GM19438 (cell line): ENCODE measurements at regions not wholly inside any gene's neighbourhood (a gene's known extent, or its start where the extent isn't known, plus 50 kb on each side); places are given as distances from the start of the nearest gene placed in this dataset.
"Not testable (repeated sequence)": the region's sequence is repeated elsewhere in the genome, so short reads cannot be mapped to it uniquely, and the experiment has no call there.

ENCODE experiments used
- ATAC-seq: cut with Tn5 transposase; IDR thresholded peaks from one replicate; pipeline ENCODE4 v1.9.1; 2021; ENCODE audit warnings: low read depth; ENCODE audit not compliant: unreplicated experiment

DNA sequence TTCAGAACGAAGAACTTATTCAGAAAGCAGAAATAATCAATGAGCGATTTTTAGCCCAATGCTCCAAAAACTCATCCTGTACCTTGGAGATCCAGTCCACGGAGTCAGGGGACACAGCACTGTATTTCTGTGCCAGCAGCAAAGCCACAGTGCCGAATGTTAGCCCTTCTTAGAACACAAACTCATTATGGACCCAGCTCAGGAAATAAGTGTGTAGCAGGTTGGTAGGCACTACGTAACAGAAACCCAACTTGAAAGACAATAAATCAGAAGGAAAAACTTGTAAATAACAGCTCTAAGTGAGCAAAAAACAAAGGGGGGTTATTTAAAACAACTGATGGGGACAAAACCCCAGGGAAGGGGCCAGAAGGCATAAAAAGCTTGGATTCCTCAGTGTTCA lies 112.0 kb upstream of the PRSS1 start:
- ATAC-seq, result no peak

GRCh38 chr7:142636751-142637150 lies 112.5 kb upstream of the PRSS1 start:
- no peak for ATAC-seq

- ATAC-seq, result not testable (repeated sequence)
Observed at GRCh38 chr7:142636107-142636506, 113.2 kb upstream of the PRSS1 start.

DNA sequence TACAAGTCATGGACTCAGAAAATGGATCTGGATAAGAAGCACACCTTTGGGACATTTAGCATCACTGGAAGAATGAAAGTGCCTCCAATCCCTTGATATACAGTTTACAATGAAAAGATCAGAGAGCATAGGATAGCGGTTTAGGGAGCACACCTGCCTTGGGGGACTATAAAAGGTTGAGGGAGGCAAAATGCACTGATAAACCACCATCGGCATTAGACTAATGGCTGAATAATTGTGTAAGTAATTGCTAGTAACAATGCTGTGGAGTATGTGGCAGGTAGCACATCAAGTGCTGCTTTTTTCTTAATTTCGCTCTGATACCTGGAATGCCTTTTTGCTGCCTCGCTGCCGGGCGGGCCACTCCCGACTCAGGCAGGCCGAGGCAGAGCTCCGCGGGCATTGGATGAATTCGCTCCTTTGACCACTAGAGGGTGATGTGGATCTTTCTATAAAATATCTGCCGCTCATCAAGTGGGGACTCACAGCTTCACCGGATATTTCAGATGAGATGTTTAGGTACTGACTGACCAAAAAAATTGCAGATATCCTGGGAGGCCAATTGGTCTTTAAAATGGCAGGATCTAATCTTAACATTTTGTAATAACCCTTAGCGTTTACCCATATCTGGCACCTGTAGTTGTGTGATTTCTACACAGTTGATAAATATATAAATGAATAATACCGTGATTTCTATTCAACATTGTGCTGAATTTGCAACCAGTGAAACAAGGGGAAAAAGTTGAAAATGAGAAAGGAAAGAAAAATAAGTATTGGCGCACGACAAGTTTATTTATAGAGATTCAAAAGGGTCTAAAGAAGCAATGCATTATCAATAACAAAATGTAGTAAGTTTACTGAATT lies 116.8 kb upstream of the PRSS1 start:
- ATAC-seq, result peak; percentile 95

DNA sequence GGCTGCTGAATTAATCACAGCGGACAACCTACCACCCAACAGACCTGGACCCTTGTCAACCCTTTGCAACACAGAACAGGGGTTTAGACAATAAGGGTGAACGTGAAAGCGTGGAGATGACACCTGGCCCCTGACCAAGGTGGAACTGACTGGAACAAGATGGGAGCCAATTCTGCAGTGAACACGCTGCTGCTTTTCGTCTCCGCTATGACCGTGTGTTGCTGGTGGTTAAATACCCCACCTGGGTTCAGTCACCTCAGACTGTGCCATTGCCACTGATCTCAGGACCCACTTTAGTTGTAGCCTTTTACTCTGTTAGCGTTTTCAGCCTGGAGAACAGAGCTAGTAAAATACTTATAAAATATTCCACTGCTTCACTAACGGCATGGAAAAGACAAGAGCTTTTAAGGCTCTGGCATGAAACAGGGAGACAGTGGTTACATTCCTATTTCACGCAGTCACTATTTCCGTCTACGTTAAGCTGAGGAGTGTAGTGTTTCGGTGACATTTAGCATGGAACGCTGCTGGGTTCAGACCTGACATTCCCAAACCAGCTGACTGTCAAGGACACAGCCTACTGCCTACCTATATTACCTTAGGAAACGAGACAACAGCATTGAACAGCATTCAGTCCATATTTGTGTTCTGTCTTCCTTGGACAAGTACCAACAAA lies 119.5 kb upstream of the PRSS1 start:
- no peak for ATAC-seq

GRCh38 chr7:142628945-142629344 lies 120.3 kb upstream of the PRSS1 start:
- ATAC-seq, result no peak

DNA sequence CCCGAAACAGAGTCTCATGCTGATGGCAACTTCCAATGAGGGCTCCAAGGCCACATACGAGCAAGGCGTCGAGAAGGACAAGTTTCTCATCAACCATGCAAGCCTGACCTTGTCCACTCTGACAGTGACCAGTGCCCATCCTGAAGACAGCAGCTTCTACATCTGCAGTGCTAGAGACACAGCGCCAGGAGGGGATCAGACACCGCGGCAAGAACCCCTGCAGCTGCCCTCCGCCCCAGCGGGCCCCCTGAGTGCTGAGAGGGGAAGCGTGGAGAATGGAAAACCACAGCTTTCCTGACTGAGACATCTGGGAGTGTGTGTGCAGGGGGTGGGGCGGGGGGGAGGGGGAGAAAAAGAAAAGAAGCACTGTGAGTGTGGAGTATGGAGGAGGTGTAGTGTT lies 122.0 kb upstream of the PRSS1 start:
- not testable (repeated sequence) for ATAC-seq

DNA sequence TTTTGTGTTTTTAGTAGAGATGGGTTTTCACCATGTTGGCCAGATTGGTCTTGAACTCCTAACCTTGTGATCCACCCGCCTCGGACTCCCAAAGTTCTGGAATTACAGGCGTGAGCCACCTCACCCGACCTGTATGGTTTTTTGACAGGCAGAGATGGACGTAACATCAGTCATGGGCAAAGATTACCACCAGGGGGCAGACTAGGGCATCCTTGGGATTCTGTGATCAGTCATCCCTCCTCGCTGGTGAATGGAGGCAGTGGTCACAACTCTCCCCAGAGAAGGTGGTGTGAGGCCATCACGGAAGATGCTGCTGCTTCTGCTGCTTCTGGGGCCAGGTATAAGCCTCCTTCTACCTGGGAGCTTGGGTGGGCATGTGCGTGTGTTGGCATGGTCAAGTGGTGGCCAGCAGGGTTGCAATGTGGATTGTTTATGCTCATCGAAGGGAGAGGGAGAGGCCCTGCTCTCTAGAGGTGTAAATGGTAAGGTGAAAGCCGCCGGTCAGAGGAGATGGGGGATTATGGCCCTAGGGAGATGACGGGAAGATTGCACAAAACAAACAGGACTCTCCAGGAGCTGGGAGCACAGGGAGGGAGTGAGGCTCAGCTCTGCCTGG lies 122.7 kb upstream of the PRSS1 start:
- peak; percentile 87 for ATAC-seq

GRCh38 chr7:142625216-142625615 lies 124.1 kb upstream of the PRSS1 start:
- not testable (repeated sequence) for ATAC-seq

- no peak for ATAC-seq
Observed at GRCh38 chr7:142620402-142620801, 128.9 kb upstream of the PRSS1 start.

DNA sequence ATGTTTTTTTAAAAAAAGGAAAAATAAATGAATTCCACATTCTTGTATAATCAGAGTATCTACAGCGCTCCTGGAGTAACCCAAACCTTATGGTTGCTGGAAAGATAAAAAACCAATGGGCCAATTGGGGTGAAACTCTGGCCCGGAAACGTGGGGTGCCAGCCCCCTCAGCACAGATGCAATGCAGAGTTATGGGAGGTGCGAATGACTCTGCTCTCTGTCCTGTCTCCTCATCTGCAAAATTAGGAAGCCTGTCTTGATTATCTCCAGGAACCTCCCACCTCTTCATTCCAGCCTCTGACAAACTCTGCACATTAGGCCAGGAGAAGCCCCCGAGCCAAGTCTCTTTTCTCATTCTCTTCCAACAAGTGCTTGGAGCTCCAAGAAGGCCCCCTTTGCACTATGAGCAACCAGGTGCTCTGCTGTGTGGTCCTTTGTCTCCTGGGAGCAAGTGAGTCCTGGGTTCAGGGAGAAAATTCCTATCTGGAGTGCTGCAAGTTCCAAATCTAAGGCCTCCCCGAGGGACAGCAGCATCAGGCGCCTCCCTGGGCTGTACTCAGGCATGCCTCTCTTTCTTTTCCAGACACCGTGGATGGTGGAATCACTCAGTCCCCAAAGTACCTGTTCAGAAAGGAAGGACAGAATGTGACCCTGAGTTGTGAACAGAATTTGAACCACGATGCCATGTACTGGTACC lies 130.5 kb upstream of the PRSS1 start:
- ATAC-seq, result no peak

DNA sequence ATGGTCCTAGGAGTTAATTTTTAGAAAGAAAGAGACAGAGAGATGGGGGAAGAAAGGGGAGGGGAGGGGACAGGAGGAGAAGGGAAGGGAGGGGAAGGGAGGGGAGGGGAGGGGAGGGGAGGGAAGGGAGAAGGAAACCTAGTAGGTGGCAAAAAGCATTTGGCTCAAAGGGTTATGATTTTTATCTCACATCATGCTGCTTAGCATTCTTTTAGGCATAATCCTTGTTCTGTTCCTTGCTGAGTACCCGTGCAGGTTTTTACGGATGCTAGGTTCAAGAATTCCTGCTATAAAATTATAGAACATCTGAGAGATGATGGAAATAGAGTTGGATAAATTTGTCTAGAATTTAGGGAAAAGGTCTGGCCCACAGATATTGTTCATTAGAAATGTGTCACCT lies 132.4 kb upstream of the PRSS1 start:
- no peak for ATAC-seq

- no peak for ATAC-seq
Observed at GRCh38 chr7:142616121-142616643, 133.1 kb upstream of the PRSS1 start.

DNA sequence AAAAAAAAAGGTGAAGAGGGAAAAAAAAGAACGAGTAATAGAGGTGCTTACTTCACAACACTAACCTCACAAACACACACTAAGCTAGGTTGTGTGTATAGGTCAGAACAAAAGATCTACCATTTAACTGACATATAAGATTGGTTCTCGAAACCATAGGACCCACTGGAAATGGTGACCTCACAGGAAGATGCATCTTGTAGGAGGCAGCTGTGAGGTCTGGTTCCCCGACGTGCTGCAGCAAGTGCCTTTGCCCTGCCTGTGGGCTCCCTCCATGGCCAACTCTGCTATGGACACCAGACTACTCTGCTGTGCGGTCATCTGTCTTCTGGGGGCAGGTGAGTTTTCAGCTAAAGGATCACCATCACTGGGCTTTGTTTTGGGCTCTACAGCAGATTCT lies 133.8 kb upstream of the PRSS1 start:
- no peak for ATAC-seq

DNA sequence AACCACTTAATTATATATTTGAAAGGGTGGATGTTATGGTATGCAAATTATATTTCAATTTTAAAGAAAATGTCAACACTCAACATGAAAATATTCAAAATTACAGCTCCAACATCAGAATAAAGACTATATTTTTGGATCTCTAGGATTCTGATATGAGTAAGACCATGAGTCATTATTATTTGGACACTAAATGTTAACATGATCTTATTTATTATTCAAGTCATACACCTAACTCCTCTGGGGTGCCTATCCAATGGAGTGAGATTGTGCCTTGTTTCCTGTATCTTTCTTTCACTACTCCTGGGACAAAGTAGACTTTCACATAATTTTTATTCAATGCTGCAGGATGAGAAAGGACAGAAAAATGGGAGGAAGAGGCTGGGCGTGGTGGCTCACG lies 135.2 kb upstream of the PRSS1 start:
- no peak for ATAC-seq

- no peak for ATAC-seq
Observed at GRCh38 chr7:142612237-142612881, 136.9 kb upstream of the PRSS1 start.

DNA sequence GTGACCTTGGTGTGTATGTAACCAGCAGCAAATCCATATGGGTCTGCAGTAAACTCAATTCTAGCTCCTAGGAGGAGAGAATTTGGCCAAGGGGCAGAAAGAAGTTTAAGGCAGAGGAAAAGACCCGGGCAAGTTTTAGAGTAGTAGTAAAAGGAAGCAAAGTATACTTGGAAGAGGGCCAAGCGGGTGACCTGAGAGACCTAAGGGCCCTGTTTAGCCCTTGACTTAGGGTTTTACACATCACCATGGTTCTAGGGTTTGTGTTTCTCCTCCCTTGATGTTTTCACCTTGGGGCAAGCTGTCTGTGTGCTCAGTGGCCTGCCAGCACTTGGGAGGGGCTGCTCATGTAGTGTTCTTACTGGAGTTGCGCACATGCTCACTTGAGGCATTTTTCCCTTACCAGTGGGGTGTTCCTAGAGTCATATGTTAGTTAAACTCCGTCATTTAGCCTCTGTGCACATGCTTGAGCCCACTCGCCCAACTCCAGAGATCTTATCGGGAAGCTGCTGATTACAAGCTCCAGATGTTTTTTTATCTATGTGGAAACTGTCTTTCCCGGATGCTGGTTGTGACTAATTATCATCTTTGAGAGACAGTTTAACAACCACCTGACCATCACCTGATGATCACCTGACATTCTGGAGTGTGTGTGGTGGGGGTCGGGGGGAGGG lies 137.6 kb upstream of the PRSS1 start:
- no peak for ATAC-seq

DNA sequence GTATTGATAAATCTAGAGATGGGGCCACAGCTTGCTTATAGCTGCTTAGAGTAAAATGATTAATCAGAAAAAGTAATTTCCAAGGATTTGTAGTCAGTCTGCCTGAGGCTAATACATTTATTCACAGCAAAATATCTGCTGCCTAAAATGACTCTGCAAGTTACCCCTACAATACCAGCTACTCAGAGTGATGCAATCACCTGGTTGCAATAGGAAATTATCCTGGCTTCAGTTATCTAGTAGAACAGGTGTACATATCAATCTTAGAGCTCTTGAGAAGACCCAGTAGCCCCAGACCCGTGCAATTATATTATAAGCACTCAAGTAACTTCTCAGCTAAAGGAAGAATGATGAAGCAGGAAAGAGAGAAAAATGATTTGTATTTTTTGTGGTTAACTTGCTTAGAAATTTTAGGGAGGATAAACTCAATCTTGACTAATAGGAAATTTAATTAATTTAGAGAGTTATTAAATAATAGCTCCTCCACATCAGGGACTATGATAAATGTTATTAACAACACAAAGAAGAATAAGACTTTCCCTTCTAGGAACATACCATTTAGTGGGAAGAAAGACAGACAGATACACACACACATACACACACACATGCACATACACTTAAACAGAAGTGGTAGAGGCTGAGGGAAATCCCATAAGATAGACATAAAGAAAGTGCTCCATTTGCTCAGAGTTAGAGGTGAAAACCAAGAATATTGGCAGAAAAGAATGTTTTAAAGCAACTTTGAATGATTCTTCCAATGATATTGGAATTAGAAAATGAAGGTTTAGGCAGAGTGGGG lies 140.4 kb upstream of the PRSS1 start:
- ATAC-seq, result no peak

- no peak for ATAC-seq
Observed at GRCh38 chr7:142607351-142607750, 141.9 kb upstream of the PRSS1 start.
